ENCODE measurements at regions not wholly inside any gene's neighbourhood (a gene's known extent, or its start where the extent isn't known, plus 50 kb on each side); places are given as distances from the start of the nearest gene placed in this dataset.
"Not testable (repeated sequence)": the region's sequence is repeated elsewhere in the genome, so short reads cannot be mapped to it uniquely, and the experiment has no call there.

DNA sequence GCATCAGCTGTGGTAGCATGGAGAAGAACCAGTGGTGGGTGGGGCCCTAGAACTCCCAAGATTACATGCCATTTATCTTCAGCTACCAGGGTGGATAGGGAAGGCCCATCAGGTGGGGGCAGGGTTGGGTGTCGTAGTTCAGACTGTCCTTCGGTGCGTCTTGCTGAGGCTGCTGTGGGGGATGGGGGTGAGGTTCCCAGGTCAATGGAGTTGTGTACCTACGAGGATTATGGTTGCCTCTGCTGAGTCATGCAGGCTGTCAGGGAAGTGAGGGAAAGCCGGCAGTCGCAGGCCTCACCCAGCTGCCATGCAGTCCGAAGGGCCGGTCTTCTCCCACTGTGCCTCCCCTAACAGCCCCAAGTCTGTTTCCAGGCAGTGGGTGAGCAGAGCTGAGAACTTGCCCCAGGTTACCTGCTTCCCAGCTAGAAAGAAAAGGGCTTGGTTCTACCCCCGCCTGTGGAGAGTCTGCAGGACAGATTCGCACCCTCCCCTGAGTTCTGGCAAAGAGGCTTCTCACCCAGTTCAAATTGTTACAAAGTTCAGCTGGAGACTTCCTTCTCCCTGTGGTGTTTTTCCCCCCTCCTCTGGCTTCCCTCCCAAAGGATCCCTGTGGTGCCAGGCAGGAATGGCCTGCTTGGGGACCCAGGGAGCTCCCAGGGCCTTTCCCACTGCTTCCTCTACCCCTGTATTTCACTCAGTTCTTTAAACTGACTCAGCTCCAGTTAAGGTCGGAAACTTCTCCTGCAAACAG lies 342.7 kb downstream of the KLF13 start:
- TF ChIP-seq EZH2 (IDR thresholded peaks at IDR 0.05; ENCODE audit: borderline replicate concordance); CTCF (IDR thresholded peaks at IDR 0.05; ENCODE audit: poor library complexity); EZH2phosphoT487 (IDR thresholded peaks at IDR 0.05; ENCODE audit: low read depth, severe bottlenecking, unreplicated experiment): not testable (repeated sequence)

All from hepatocyte (in vitro differentiated cells).